GM21528 (cell line): ENCODE measurements at regions not wholly inside any gene's neighbourhood (a gene's known extent, or its start where the extent isn't known, plus 50 kb on each side); places are given as distances from the start of the nearest gene placed in this dataset.

Experiments used
- ATAC-seq: cut with Tn5 transposase; IDR thresholded peaks from one replicate; pipeline ENCODE4 v1.9.1; 2021; ENCODE audit warnings: mild to moderate bottlenecking, moderate library complexity; ENCODE audit not compliant: unreplicated experiment, low FRiP score

DNA sequence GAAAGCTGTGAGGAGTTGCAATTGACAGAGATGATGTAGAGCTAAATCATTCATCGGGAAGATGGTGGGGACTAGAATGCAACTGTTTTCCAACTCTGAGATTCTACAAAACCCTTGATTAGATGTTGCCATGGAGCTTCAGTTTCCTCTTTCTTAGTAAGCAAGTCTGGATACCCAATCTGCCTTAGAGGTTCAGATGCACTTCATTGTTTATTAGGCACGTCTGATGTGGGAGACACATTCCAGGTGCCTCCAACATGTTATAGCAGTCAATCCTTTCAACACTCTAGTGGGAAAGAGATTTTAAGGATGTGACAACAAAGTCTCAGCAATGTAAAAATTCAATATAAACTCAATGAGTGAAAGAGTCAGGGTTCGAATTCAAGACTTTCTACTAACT is 291.3 kb upstream of the PHYHIPL start:
- ATAC-seq = no peak

GRCh38 chr10:58885686-58886345 is 290.6 kb upstream of the PHYHIPL start:
- ATAC-seq = no peak

- no peak for ATAC-seq
These were observed 290.0 kb upstream of the PHYHIPL start for GRCh38 chr10:58886406-58886805.

DNA sequence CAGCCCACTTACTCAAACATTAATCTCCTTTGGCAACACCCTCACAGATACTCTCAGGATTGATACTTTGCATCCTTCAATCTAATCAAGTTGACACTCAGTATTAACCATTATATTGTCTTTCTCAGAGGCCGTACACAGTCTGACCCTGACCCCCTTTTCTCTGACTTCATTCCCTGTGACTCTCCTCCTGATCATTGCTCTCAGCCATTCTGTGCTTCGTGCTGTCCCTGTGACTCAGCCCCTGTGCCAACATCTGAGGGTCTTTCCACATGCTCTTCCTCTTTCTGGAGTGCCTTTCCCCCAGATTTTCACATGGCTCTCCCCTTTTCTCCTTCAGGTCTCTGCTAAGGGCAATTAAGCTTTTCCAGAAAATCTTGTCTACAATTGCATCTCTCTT is 289.0 kb upstream of the PHYHIPL start:
- no peak for ATAC-seq

DNA sequence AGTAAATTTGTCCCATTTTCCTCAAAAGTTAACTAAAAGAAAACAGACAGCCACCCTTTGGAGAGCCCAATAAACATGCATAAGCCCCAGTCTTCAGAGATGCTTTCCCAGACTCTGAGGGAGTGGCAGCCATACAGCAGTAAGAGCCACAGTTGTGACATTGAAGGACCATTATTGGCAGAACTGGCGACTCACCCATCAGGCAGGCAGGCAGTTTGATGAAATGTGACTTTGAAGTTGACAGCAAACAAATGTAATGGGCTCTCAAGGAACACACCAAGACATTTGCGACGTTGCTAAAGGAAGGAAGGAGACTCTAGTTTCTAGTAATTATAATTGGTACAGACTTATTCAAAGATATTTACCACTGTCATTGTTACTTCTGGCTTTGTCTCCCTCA is 287.5 kb upstream of the PHYHIPL start:
- ATAC-seq = no peak

DNA sequence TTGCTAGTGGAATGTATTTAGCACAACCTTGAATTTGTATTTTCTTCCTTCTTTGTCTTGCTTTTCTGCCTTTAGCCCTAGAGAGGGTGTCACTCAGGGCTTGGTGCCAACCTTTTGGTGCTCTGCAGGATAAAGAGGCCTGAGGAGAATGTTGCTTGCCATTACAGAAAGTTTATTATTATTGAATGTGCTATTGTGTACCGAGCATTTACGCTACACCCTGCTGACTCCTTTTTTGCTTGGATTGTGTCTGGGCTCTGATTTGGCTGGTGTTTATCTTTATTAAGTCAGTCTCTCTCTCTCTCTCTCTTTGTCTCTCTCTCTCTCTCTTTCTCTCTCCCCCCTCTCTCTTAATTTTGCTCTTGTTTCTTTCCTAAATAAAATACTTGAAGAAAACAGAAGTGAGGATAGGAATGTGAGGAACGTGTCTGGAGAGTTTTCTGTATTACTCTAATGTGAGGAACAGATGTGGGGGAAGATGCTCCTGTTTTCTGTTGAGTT is 284.4 kb upstream of the PHYHIPL start:
- no peak for ATAC-seq

DNA sequence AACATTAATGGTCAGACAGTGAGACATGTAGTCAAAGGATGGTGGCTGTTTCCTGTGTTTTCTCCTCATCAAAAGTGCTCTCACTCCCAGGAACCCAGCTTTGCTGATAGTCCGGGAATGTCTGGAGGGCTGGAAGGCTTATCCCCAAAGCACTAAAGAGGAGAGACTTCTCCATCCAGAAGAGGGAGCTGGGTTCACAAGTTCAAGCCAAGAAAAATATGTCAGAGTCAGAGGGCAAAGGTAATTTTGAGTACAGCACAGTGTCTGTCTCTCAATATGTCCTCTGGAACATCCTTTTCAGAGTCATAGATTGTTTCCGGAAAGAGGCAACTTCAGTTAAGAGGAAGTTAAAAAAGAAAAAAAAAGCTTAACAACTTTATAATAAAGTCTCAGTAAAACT is 281.5 kb upstream of the PHYHIPL start:
- ATAC-seq = no peak

GRCh38 chr10:58896229-58896628 is 280.2 kb upstream of the PHYHIPL start:
- ATAC-seq = no peak

- no peak for ATAC-seq
These were observed 279.2 kb upstream of the PHYHIPL start for GRCh38 chr10:58897236-58897635.

DNA sequence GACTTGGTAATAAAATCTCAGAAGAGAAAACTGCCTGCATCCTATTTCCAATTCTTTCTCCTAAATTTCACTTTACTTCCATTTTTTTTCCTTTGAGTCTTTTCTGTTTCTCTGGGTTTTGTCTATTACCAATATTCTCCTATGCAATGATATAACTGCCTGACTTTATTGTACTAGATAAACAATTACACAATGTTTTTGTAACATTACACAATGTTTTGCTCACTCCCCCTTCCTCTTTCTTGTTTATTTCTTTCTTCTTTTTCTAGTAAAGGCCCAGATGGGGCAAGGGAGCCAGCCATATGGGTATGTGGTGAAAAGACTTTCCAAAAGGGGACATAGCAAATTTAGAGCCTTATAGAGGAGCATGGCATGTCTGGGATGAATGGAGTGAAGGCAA is 278.7 kb upstream of the PHYHIPL start:
- no peak for ATAC-seq

- ATAC-seq = no peak
These were observed 277.4 kb upstream of the PHYHIPL start for GRCh38 chr10:58898854-58899573.

GRCh38 chr10:58901092-58901646 is 275.3 kb upstream of the PHYHIPL start:
- ATAC-seq = no peak

DNA sequence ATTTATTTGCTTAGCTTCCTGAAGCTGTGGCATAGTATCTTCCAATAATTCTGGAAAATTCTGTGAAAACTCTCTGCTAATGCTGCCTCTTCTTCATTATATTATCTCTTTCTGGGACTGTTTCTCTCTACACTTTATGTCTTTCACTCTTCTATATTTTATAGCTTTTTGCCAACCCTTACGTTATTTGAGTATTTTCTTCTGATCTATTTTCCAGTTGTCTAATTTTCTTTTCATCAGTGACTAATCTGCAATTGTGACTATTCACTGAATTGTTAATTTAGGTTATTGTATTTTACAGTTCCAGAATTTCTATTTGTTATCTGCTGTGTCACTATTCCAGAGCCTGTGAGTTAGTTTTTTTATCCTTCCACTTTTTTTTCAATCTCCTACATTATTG is 273.4 kb upstream of the PHYHIPL start:
- no peak for ATAC-seq

- ATAC-seq = no peak
These were observed 266.6 kb upstream of the PHYHIPL start for GRCh38 chr10:58909881-58910280.

GRCh38 chr10:58913717-58914116 is 262.7 kb upstream of the PHYHIPL start:
- ATAC-seq = no peak

DNA sequence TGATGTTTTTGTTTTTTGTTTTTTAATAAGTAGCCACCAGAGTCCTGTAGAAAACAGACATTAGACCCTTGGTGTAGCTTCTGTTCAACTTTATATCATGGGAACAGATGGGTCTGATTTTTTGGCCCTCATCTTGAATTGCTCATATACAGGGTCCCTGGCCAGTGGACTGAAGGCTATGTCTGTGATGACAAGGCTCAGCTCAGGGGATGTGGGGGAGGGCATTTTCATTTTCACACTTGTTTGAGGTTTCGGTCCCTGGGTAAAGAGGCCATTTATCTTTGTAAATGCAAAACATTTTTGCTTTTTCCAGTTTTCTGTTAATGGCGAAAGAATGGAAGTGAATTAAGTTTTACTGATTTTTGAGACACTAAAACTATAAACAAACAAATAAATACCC is 257.6 kb upstream of the PHYHIPL start:
- ATAC-seq = no peak

GRCh38 chr10:58919927-58920654 is 256.4 kb upstream of the PHYHIPL start:
- ATAC-seq = no peak

DNA sequence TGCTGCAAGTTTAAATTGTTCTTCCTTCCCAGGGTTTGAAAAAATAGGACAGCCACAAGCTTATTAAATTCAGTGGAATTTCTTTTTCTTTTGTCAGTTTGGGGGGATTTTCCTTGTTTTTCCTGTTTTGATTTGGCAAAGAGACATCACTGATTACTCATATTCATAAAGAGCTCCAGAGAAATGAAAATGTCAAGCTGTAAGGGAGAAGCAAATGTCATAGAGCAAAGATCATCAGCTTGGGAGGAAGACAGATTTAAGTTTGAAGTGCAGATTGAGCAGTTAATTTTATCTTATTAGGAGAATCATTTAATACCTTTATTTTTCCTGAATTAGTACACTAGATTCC is 255.8 kb upstream of the PHYHIPL start:
- no peak for ATAC-seq

GRCh38 chr10:58921421-58921855 is 255.0 kb upstream of the PHYHIPL start:
- no peak for ATAC-seq

DNA sequence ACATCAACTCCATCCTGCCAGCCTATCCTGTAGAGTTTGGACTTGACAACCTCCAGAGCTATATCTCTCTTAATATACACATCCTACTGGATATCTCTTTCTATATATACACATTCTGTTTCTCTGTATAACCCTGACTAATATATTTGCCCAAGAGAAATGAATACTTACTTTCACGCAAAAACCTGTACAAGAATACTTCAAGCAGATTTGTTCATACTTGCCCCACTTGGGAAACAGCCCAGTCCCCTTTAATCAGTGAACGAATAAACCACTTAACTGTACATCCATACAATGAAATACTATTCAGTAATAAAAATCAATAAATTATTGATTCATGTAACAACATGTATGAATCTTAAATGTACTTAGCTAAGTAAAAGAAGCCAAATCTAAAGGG is 251.1 kb upstream of the PHYHIPL start:
- no peak for ATAC-seq

DNA sequence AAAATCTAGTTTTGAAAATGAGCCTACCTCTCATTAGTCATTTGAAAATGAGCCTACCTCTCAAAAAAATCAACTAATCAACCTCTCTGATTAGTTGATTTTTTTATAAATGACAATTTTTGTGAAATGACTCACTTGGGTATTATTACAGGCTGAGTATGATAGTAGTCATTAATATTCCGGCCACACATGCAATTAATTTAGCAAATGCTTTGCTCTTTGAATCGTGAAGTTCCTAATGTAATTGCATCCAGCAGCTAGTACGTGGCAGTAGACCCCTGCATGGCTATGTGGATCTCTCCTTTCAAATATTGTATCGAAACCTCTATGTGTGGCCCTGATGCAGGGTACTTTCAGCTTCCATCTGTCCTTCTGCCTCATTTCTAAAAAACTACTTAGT is 245.9 kb upstream of the PHYHIPL start:
- no peak for ATAC-seq
